Keratinocyte (primary cell): ENCODE measurements at regions not wholly inside any gene's neighbourhood (a gene's known extent, or its start where the extent isn't known, plus 50 kb on each side); places are given as distances from the start of the nearest gene placed in this dataset.

Experiments
- DNase-seq: peaks from one replicate; pipeline ENCODE4 v3.0.0-alpha.2; 2011; ENCODE audit warnings: low read depth, missing footprints, low spot score
- FAIRE-seq: peaks from 2 replicates; lab custom pipeline; 2011; peaks lifted over from hg19 to GRCh38; lab: Jason Lieb, UNC
- H2AFZ ChIP-seq: 2 replicates; pipeline ENCODE4 v1.6.0; 2012; ENCODE audit warnings: low read length, control low read depth, inconsistent platforms; ENCODE audit not compliant: control insufficient read depth
- H3K27ac ChIP-seq: 2 replicates; pipeline ENCODE4 v1.5.1; 2011; ENCODE audit warnings: low read length; ENCODE audit not compliant: control insufficient read depth, insufficient read depth
- H3K27me3 ChIP-seq: 3 replicates; pipeline ENCODE4 v1.6.0; 2011; ENCODE audit warnings: low read length; ENCODE audit not compliant: control insufficient read depth, insufficient read depth; ENCODE audit errors: extremely low read depth
- H3K36me3 ChIP-seq, 2 experiments: 2 replicates in 1 of 2; 3 replicates in 1 of 2; pipeline ENCODE4 v1.5.1; 2011; ENCODE audit warnings: low read length in 2 of 2, mild to moderate bottlenecking in 1 of 2; ENCODE audit not compliant: control insufficient read depth in 2 of 2, insufficient read depth in 2 of 2; ENCODE audit errors: extremely low read depth in 1 of 2
- H3K4me1 ChIP-seq: 3 replicates; pipeline ENCODE4 v1.5.1; 2011; ENCODE audit warnings: low read length; ENCODE audit not compliant: control insufficient read depth, insufficient read depth; ENCODE audit errors: extremely low read depth
- H3K4me2 ChIP-seq: 3 replicates; pipeline ENCODE4 v1.6.0; 2011; ENCODE audit warnings: low read depth, low read length; ENCODE audit not compliant: control insufficient read depth, insufficient read depth; ENCODE audit errors: extremely low read depth
- H3K4me3 ChIP-seq, 3 experiments: fragments of 200-600 bp in 1 of 3; sonication (generic) in 1 of 3; 2 replicates in 2 of 3; 3 replicates in 1 of 3; pipeline ENCODE4 v1.5.1; 2011 to 2016; ENCODE audit warnings: low read length in 3 of 3, mild to moderate bottlenecking in 3 of 3, control low read depth in 2 of 3, inconsistent platforms in 1 of 3, low read depth in 1 of 3, mixed read lengths in 1 of 3, mixed run types in 1 of 3, moderate library complexity in 1 of 3; ENCODE audit not compliant: control insufficient read depth in 2 of 3, insufficient read depth in 2 of 3; ENCODE audit errors: extremely low read depth in 1 of 3
- H3K79me2 ChIP-seq: 2 replicates; pipeline ENCODE4 v1.6.0; 2012; ENCODE audit warnings: low read length; ENCODE audit not compliant: control insufficient read depth, insufficient read depth
- H3K9ac ChIP-seq: 3 replicates; pipeline ENCODE4 v1.6.0; 2011; ENCODE audit warnings: low read length; ENCODE audit not compliant: control insufficient read depth, insufficient read depth; ENCODE audit errors: extremely low read depth
- H3K9me1 ChIP-seq: 3 replicates; pipeline ENCODE4 v1.6.0; 2011; ENCODE audit warnings: low read length; ENCODE audit not compliant: control insufficient read depth, insufficient read depth; ENCODE audit errors: extremely low read depth
- H3K9me3 ChIP-seq: 2 replicates; pipeline ENCODE4 v1.5.1; 2012; ENCODE audit warnings: low read depth, low read length; ENCODE audit not compliant: control insufficient read depth
- H4K20me1 ChIP-seq: 3 replicates; pipeline ENCODE4 v1.6.0; 2011; ENCODE audit warnings: low read length; ENCODE audit not compliant: control insufficient read depth, insufficient read depth; ENCODE audit errors: extremely low read depth
- EZH2 ChIP-seq: IDR thresholded peaks from one replicate; pipeline ENCODE4 v1.6.1; 2012; ENCODE audit warnings: inconsistent platforms, mild to moderate bottlenecking, low read length, moderate library complexity
- dilution Hi-C: fragments of 300-500 bp; cut with MboI; formaldehyde crosslinking; loops from one replicate; pipeline ENCODE4 v1.7.0; 2020; ENCODE audit warnings: low sequenced_read_pairs; ENCODE audit not compliant: extremely low pct_ligation_motif_present
- TF ChIP-seq, protein P1 (sequence below), 3 experiments: IDR thresholded peaks in 1 of 3; conservative IDR thresholded peaks in 1 of 3; optimal IDR thresholded peaks in 1 of 3; 2 replicates in 2 of 3; 3 replicates in 1 of 3; pipeline versions ENCODE3 to v1.5.1; 2011; ENCODE audit warnings: low read length in 3 of 3, mild to moderate bottlenecking in 3 of 3, moderate library complexity in 2 of 3, control low read depth in 1 of 3, inconsistent platforms in 1 of 3; ENCODE audit not compliant: insufficient read depth in 2 of 3; ENCODE audit errors: extremely low read depth in 1 of 3

GRCh38 chr5:30994902-30995301, 198.6 kb upstream of the CDH6 start:
- no peak for FAIRE-seq
- Histone ChIP-seq H3K27me3 (no peaks in the 10 kb centered on the region), H3K9ac (no peak overlapping the region), H3K27ac (no peak overlapping the region), H3K4me3 (no peak overlapping the region), H4K20me1 (no peaks in the 10 kb centered on the region), H3K4me2 (no peak overlapping the region), H2AFZ (no peak overlapping the region), H3K79me2 (no peaks in the 10 kb centered on the region), H3K36me3 (no peaks in the 10 kb centered on the region), H3K9me3 (no peaks in the 10 kb centered on the region), H3K9me1 (no peaks in the 10 kb centered on the region), H3K4me1 (no peaks in the 10 kb centered on the region)
- dilution Hi-C loops = no loop called here
- TF ChIP-seq, protein P1, sequence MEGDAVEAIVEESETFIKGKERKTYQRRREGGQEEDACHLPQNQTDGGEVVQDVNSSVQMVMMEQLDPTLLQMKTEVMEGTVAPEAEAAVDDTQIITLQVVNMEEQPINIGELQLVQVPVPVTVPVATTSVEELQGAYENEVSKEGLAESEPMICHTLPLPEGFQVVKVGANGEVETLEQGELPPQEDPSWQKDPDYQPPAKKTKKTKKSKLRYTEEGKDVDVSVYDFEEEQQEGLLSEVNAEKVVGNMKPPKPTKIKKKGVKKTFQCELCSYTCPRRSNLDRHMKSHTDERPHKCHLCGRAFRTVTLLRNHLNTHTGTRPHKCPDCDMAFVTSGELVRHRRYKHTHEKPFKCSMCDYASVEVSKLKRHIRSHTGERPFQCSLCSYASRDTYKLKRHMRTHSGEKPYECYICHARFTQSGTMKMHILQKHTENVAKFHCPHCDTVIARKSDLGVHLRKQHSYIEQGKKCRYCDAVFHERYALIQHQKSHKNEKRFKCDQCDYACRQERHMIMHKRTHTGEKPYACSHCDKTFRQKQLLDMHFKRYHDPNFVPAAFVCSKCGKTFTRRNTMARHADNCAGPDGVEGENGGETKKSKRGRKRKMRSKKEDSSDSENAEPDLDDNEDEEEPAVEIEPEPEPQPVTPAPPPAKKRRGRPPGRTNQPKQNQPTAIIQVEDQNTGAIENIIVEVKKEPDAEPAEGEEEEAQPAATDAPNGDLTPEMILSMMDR (optimal IDR thresholded peaks at IDR 0.05 in 1 of 3, IDR thresholded peaks at IDR 0.05 in 1 of 3, conservative IDR thresholded peaks at IDR 0.05 in 1 of 3; ENCODE audit: extremely low read depth in 1 of 3, insufficient read depth in 2 of 3, low read length in 3 of 3) = no peak
- no peak for TF ChIP-seq EZH2
- no peak for DNase-seq

- H3K9me1 ChIP-seq = no peaks in the 10 kb centered on the region
- no peak for FAIRE-seq
- H3K36me3 ChIP-seq = no peaks in the 10 kb centered on the region
- H2AFZ ChIP-seq = no peak overlapping the region
- DNase-seq = no peak
- H3K27me3 ChIP-seq = no peaks in the 10 kb centered on the region
- dilution Hi-C loops = no loop called here
- TF ChIP-seq, protein P1 (optimal IDR thresholded peaks at IDR 0.05 in 1 of 3, IDR thresholded peaks at IDR 0.05 in 1 of 3, conservative IDR thresholded peaks at IDR 0.05 in 1 of 3; ENCODE audit: extremely low read depth in 1 of 3, insufficient read depth in 2 of 3, low read length in 3 of 3) = no peak
- TF ChIP-seq EZH2 = no peak
- H3K79me2 ChIP-seq = no peaks in the 10 kb centered on the region
- no peaks in the 10 kb centered on the region for H3K4me1 ChIP-seq
- no peak overlapping the region for H3K27ac ChIP-seq
- H3K9me3 ChIP-seq = no peaks in the 10 kb centered on the region
- H3K9ac ChIP-seq = no peak overlapping the region
- H4K20me1 ChIP-seq = no peaks in the 10 kb centered on the region
- no peak overlapping the region for H3K4me2 ChIP-seq
- no peak overlapping the region for H3K4me3 ChIP-seq
These were observed 199.3 kb upstream of the CDH6 start for GRCh38 chr5:30994176-30994575.
